Mucosa of rectum (tissue), 2 donors: ENCODE measurements at regions not wholly inside any gene's neighbourhood (a gene's known extent, or its start where the extent isn't known, plus 50 kb on each side); places are given as distances from the start of the nearest gene placed in this dataset.
A peak's percentile ranks its signal among the peaks of the same experiment; 100 is the strongest.

Experiments
- H3K27ac ChIP-seq, 2 donors: one replicate each; pipeline ENCODE4 v1.7.0; 2013; ENCODE audit warnings: inconsistent platforms in 2 of 2, low read depth in 2 of 2, low read length in 2 of 2
- H3K27me3 ChIP-seq, 2 donors: one replicate each; pipeline ENCODE4 v1.7.0; 2013; ENCODE audit warnings: low read length in 2 of 2; ENCODE audit not compliant: control insufficient read depth in 2 of 2, insufficient read depth in 2 of 2
- H3K36me3 ChIP-seq, 2 donors: one replicate each; pipeline ENCODE4 v1.7.0; 2013; ENCODE audit warnings: low read length in 2 of 2; ENCODE audit not compliant: control insufficient read depth in 2 of 2, insufficient read depth in 2 of 2
- H3K4me1 ChIP-seq, 2 donors: one replicate each; pipeline ENCODE4 v1.7.0; 2013; ENCODE audit warnings: low read length in 2 of 2, mild to moderate bottlenecking in 1 of 2; ENCODE audit not compliant: control insufficient read depth in 2 of 2, insufficient read depth in 2 of 2
- H3K4me3 ChIP-seq, 2 donors: one replicate each; pipeline ENCODE4 v1.7.0; 2013; ENCODE audit warnings: low read length in 2 of 2
- H3K9ac ChIP-seq, 2 donors: one replicate each; pipeline ENCODE4 v1.7.0; 2013; ENCODE audit warnings: low read length in 2 of 2, low read depth in 1 of 2, mild to moderate bottlenecking in 1 of 2
- H3K9me3 ChIP-seq, 2 donors: one replicate each; pipeline ENCODE4 v1.7.0; 2013; ENCODE audit warnings: low read length in 2 of 2; ENCODE audit not compliant: control insufficient read depth in 2 of 2
- donor health status: healthy.
- donor health status: Normal muscosa, but diverticular disease.

DNA sequence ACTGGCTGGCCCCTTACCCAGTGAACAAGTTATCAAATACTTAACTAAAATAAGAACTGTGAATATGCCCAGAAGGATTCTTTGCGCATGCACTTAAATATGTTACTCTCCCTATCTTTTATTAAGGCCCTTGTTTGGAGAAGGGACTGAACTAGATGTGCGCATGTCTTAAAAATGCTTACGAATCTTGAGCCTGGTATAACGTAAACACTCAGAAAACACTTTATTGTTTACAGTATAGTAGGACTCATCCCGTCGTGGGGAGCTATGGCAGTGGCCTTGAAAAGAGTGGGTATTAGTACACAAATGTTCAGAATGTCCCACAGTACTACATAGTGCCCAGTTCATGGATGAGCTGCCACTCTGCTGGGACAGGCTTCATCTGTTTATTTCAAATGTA lies 75.9 kb upstream of the MAP4K3 start:
- H3K9ac ChIP-seq = no peak overlapping the region
- peaks cover 4 to 15% of the 10 kb centered on the region in 2 donors for H3K4me1 ChIP-seq
- no peaks in the 10 kb centered on the region for H3K27me3 ChIP-seq
- no peaks in the 10 kb centered on the region for H3K9me3 ChIP-seq
- no peak overlapping the region for H3K4me3 ChIP-seq
- H3K36me3 ChIP-seq = no peaks in the 10 kb centered on the region
- H3K27ac ChIP-seq = peak overlapping the region in 1 of 2 donors; percentile 49

DNA sequence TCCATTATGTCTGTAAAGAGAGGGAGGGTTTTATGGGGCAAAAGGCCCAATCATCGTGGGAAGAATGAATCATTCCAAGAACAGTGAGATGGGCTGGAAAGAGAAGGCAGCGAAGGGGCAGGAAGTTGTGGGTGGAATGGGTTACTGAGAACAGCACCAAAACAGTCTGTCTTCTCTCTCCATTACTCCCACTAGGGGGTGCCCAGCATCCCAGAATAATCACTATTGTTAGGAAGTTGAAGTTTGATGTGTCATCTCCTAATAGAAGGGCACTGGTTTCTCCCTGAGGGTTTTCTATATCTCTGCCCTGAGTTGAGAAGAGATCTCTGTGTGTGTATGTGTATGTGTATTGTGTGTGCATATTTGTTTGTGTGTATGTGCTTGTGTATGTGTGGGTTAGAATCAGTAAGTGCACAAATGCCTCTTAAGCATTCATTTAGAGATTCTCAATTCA lies 76.6 kb upstream of the MAP4K3 start:
- H3K9ac ChIP-seq = no peak overlapping the region
- no peaks in the 10 kb centered on the region for H3K36me3 ChIP-seq
- no peaks in the 10 kb centered on the region for H3K9me3 ChIP-seq
- H3K27me3 ChIP-seq = no peaks in the 10 kb centered on the region
- peaks cover 4 to 15% of the 10 kb centered on the region in 2 donors for H3K4me1 ChIP-seq
- peak overlapping the region; percentile 14 to 49 for H3K27ac ChIP-seq
- no peak overlapping the region for H3K4me3 ChIP-seq

DNA sequence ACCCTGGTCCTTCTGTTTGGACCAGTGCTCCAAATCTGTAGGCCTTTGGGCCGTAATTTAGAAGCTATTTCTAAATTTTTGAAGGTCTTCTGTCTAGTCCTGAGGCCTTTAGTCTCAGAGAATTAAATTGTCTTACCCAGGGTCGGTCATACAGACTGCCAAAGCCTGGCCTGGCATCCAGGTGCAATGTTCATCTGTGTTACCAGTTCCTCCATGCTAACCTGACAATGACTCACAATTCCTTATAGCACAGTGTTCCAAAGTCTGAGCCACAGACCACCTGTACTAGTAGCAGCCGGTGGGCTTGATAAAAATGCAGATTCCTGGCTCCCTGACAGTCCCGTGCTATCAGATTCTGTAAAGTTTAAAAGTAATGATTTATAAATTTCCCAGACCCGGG lies 77.7 kb upstream of the MAP4K3 start:
- no peaks in the 10 kb centered on the region for H3K9me3 ChIP-seq
- H3K4me3 ChIP-seq = no peak overlapping the region
- H3K27ac ChIP-seq = no peak overlapping the region
- H3K36me3 ChIP-seq = no peaks in the 10 kb centered on the region
- no peak overlapping the region for H3K9ac ChIP-seq
- H3K27me3 ChIP-seq = no peaks in the 10 kb centered on the region
- H3K4me1 ChIP-seq = peaks cover 4 to 15% of the 10 kb centered on the region in 2 donors

DNA sequence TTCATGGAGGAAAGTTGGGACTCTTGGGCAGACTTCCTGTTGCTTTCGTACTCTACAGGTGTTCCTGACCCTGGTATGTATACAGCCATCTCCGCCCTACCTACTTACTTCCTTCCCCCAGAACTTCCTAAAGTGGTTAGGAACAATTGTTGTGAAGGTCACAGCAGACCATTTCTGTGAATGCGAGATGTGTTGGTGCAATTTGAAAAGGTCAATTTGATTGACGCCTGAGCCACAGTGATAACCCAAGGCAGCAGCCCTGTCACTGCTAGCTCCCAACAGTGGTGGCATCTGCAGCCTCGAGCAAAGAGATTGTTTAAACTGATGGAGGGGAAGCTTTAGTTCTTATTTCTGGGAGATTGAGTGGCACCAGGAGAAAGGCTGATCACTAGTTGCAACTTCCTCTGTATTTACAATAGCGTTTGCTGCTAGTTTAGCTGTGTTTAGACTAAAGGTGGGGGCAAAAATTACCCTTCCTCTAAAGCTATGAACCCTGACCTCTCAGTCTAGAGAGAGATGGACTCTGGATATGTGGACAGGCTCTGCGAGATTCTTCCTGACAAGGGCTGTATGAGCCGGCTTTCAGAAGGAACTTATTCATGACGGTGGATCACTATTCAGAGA lies 78.3 kb upstream of the MAP4K3 start:
- H3K9ac ChIP-seq = no peak overlapping the region
- no peak overlapping the region for H3K4me3 ChIP-seq
- H3K4me1 ChIP-seq = peaks cover 4 to 13% of the 10 kb centered on the region in 2 donors
- H3K27me3 ChIP-seq = no peaks in the 10 kb centered on the region
- no peaks in the 10 kb centered on the region for H3K9me3 ChIP-seq
- no peaks in the 10 kb centered on the region for H3K36me3 ChIP-seq
- no peak overlapping the region for H3K27ac ChIP-seq

DNA sequence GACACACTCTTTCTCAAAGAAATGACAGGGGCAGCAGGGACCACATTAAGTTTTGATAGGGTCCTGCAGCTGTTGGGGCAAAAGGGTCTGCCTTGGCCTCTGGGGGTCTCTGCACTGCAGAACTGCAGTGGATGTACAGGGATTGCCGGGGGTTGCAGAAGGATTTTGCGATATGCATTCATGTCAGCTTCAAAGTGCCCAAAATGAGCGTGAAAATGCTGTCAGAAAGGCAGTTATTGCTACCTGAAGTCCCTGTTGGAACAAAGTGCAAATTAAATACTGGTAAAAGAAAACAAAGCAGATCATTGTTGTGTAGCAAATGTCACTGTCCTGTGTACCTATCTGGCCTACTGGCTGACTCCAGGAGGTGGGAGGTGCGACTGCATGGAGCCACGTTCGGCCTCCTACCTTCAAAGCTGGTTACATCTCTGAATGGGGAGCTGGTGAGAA lies 78.8 kb upstream of the MAP4K3 start:
- Histone ChIP-seq H3K4me1 (peaks cover 4 to 12% of the 10 kb centered on the region in 2 donors), H3K9me3 (no peaks in the 10 kb centered on the region), H3K27ac (no peak overlapping the region), H3K9ac (no peak overlapping the region), H3K36me3 (no peaks in the 10 kb centered on the region), H3K27me3 (no peaks in the 10 kb centered on the region), H3K4me3 (no peak overlapping the region)

DNA sequence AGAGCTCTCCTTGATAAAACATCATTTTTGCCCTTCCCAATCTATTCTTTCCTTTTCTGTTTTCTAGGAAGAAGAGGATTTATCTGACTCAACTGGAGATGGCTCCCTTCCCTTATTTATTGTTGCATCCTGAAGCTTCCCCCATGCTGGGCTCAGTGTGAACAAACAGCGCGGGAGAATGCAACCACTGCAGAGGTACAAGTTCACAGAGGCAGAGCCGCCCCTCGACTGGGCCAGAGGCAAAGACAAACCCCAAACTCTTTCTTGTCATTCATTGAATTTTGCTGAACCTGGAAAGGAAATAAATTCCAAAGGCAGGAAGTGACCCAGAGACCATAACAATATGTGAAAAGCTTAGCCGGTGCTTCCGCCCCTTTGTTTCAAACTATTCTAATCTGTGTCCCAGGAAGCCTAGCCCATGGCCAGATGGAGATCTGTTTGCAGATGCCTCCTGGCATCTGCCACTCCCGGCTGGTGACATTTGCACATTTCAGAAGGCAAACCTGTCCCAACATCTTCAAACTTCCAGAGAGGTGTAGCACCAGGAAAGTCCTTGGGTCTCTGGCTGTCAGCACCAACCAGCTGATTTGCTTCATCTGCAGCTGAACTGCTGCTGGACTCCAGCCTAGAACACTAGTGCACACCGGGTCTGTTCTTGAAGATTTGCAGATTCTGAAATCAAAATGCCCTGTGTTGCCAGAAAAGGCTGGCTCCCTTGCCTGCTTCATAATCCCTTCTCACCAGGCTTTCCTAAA lies 79.4 kb upstream of the MAP4K3 start:
- Histone ChIP-seq H3K36me3 (no peaks in the 10 kb centered on the region), H3K27ac (no peak overlapping the region), H3K9ac (no peak overlapping the region), H3K4me1 (peaks cover 4 to 12% of the 10 kb centered on the region in 2 donors), H3K9me3 (peaks cover 0 to 3% of the 10 kb centered on the region in 2 donors), H3K4me3 (no peak overlapping the region), H3K27me3 (no peaks in the 10 kb centered on the region)

DNA sequence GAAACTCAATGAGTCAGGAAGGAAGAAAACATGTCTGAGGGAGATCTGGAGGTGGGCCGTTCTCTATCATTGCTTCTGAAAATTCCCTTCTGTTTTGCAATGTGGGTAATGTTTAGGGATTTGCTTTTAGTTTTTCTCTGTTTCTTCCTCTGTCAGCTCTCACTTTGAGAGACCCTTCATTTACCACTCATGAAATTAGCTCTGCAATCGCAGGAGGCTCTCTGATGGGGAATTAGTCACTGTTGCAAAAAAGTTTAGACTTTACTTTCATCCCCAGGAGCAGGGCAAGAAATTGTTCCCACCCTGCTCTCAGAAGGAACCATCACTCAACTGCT lies 80.0 kb upstream of the MAP4K3 start:
- Histone ChIP-seq H3K4me3 (no peak overlapping the region), H3K36me3 (no peaks in the 10 kb centered on the region), H3K27me3 (no peaks in the 10 kb centered on the region), H3K27ac (peak overlapping the region in 1 of 2 donors; percentile 10), H3K9me3 (peaks cover 3% of the 10 kb centered on the region in 2 donors), H3K9ac (no peak overlapping the region), H3K4me1 (peaks cover 4 to 9% of the 10 kb centered on the region in 2 donors)

DNA sequence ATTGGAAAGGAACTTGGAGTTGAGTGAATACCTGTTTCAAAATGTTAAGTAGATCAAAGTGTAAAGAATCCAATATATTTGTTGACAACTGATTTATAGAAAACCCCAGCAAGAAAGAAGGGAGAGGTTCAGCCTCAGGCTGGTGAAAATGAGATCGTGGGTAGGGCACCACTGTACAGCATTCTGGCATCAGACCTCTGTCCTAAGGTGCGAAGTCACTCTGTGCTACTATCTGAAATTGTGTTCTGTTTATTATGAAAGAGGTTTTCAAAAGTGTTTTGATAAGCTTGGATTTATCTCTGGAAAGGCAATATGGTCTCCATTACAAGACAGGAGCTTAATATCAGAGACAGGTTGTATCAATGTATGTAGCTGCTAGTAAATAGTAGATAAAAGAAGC lies 80.5 kb upstream of the MAP4K3 start:
- H3K4me1 ChIP-seq = peaks cover 0 to 4% of the 10 kb centered on the region in 2 donors
- H3K4me3 ChIP-seq = no peak overlapping the region
- H3K9ac ChIP-seq = no peak overlapping the region
- peak overlapping the region in 1 of 2 donors; percentile 10 for H3K27ac ChIP-seq
- H3K9me3 ChIP-seq = peaks cover 3% of the 10 kb centered on the region in 2 donors
- H3K27me3 ChIP-seq = no peaks in the 10 kb centered on the region
- no peaks in the 10 kb centered on the region for H3K36me3 ChIP-seq

DNA sequence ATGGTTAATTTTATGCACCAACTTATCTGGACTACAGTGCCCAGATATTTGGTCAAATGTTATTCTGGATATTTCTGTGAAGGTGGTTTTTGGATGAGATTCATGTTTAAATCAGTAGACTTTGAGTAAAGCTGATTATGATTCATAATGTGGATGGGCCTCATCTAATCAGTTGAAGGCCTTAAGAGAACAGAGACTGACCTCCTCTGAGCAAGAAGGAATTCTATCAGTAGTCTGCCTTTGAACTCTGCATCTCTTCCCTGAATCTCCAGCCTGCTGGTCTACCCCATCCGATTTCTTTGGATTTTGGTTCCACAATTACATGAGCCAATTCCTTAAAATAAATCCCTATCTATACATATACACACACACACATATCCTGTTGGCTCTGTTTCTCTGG lies 82.8 kb upstream of the MAP4K3 start:
- H3K9ac ChIP-seq = no peak overlapping the region
- no peaks in the 10 kb centered on the region for H3K4me1 ChIP-seq
- no peak overlapping the region for H3K4me3 ChIP-seq
- no peaks in the 10 kb centered on the region for H3K27me3 ChIP-seq
- no peaks in the 10 kb centered on the region for H3K36me3 ChIP-seq
- H3K27ac ChIP-seq = no peak overlapping the region
- peaks cover 3% of the 10 kb centered on the region in 2 donors for H3K9me3 ChIP-seq

DNA sequence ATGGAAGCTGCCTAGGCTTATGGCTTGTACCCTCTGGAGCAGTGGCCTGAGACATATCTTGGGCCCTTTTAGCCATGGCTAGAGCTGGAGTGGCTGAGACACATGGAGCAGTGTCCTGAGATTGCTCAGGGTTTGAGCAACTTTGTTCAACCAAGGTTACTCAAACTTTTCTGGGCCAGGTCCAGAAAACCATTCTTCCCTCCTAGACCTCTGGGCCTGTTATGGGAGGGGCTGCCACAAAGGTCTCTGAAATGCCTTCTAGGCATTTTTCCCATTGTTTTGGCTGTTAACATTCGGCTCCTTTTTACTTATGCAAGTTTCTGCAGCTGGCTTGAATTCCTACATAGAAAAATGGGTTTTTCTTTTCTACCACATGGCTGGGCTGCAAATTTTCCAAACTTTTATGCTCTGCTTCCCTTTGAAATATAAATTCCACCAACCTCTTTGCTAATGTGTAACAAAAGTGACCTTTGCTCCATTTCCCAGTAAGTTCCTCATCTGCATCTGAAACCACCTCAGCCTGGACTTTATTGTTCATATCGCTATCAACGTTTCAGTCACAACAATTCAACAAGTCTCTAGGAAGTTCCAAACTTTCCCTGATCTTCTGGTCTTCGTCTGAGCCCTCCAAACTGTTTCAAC lies 84.9 kb upstream of the MAP4K3 start:
- Histone ChIP-seq H3K4me1 (no peaks in the 10 kb centered on the region), H3K27ac (no peak overlapping the region), H3K4me3 (no peak overlapping the region), H3K9me3 (peaks cover 3% of the 10 kb centered on the region in 2 donors), H3K27me3 (no peaks in the 10 kb centered on the region), H3K36me3 (no peaks in the 10 kb centered on the region), H3K9ac (no peak overlapping the region)
